Sigmoid colon (tissue), 4 donors: ENCODE measurements at regions not wholly inside any gene's neighbourhood (a gene's known extent, or its start where the extent isn't known, plus 50 kb on each side); places are given as distances from the start of the nearest gene placed in this dataset.
"Not testable (repeated sequence)": the region's sequence is repeated elsewhere in the genome, so short reads cannot be mapped to it uniquely, and the experiment has no call there.

Source experiments
- CTCF ChIP-seq, 4 experiments: fragments of 450-650 bp in 3 of 4; fragments of 200-600 bp in 1 of 4; IDR thresholded peaks; one replicate each; pipeline ENCODE4 v1.5.1; 2016 to 2019; ENCODE audit warnings: antibody characterized with exemption in 4 of 4, mild to moderate bottlenecking in 3 of 4, moderate library complexity in 2 of 4
- EP300 ChIP-seq, 4 donors: sonication (generic); formaldehyde crosslinking; IDR thresholded peaks; one replicate each; pipeline ENCODE4 v1.6.1; 2017; ENCODE audit warnings: antibody characterized with exemption in 4 of 4
- POLR2A ChIP-seq, 2 donors: fragments of 450-650 bp; IDR thresholded peaks; one replicate each; pipeline ENCODE4 v1.6.1; 2016; ENCODE audit warnings: antibody characterized with exemption in 2 of 2, mild to moderate bottlenecking in 2 of 2, moderate library complexity in 2 of 2

- not testable (repeated sequence) for TF ChIP-seq CTCF, EP300, POLR2A (IDR thresholded peaks at IDR 0.05)
These were observed 281.8 kb downstream of the QKI start for GRCh38 chr6:163696311-163696710.
